Common myeloid progenitor, CD34-positive (primary cell): ENCODE measurements at regions not wholly inside any gene's neighbourhood (a gene's known extent, or its start where the extent isn't known, plus 50 kb on each side); places are given as distances from the start of the nearest gene placed in this dataset.

Source experiments
- CTCF ChIA-PET: fragments of 350-600 bp; sonication (Branson Sonifier 250); formaldehyde crosslinking; loops from one replicate; lab custom pipeline; 2021; ENCODE audit warnings: antibody characterized with exemption; lab: Charles Lee
- POLR2A ChIA-PET: fragments of 350-600 bp; sonication (Branson Sonifier 250); formaldehyde crosslinking; loops from one replicate; lab custom pipeline; 2021; ENCODE audit warnings: antibody characterized with exemption; lab: Charles Lee
- DNase-seq, 3 donors: peaks; one replicate each; pipeline versions ENCODE4 v3.0.0 to v3.0.0-alpha.2; 2013
- H3K27ac ChIP-seq, 2 experiments: 1 replicate in 1 of 2; 2 replicates in 1 of 2; pipeline ENCODE4 v1.7.0; 2013; ENCODE audit warnings: inconsistent platforms in 2 of 2, low read length in 2 of 2, mild to moderate bottlenecking in 2 of 2, low read depth in 1 of 2, moderate library complexity in 1 of 2; ENCODE audit not compliant: severe bottlenecking in 2 of 2, insufficient read depth in 1 of 2, poor library complexity in 1 of 2
- H3K27me3 ChIP-seq, 5 experiments: replicated peaks in 2 of 5; 1 replicate in 3 of 5; 2 replicates in 2 of 5; pipeline versions ENCODE4 v1.6.1 to v1.7.0; 2013; ENCODE audit warnings: low read length in 4 of 5, mild to moderate bottlenecking in 2 of 5, moderate library complexity in 2 of 5, inconsistent platforms in 1 of 5; ENCODE audit not compliant: insufficient read depth in 5 of 5, control insufficient read depth in 4 of 5
- H3K36me3 ChIP-seq, 4 experiments: 1 replicate in 2 of 4; 2 replicates in 2 of 4; pipeline versions ENCODE4 v1.6.1 to v1.7.0; 2013; ENCODE audit warnings: low read length in 3 of 4, control low read depth in 1 of 4, mild to moderate bottlenecking in 1 of 4; ENCODE audit not compliant: control insufficient read depth in 4 of 4, insufficient read depth in 4 of 4
- H3K4me1 ChIP-seq, 4 experiments: 1 replicate in 3 of 4; 2 replicates in 1 of 4; pipeline versions ENCODE4 v1.6.1 to v1.7.1; 2013; ENCODE audit warnings: low read length in 3 of 4, mild to moderate bottlenecking in 3 of 4, control low read depth in 1 of 4, inconsistent platforms in 1 of 4, moderate library complexity in 1 of 4; ENCODE audit not compliant: control insufficient read depth in 4 of 4, insufficient read depth in 4 of 4; ENCODE audit errors: control extremely low read depth in 1 of 4
- H3K4me3 ChIP-seq, 7 experiments: 1 replicate in 4 of 7; 2 replicates in 3 of 7; pipeline versions ENCODE4 v1.5.1 to v1.7.0; 2013; ENCODE audit warnings: mild to moderate bottlenecking in 7 of 7, low read length in 6 of 7, moderate library complexity in 6 of 7, inconsistent platforms in 2 of 7, low read depth in 2 of 7, control low read depth in 1 of 7; ENCODE audit not compliant: insufficient read depth in 4 of 7, control insufficient read depth in 1 of 7; ENCODE audit errors: extremely low read depth in 1 of 7
- H3K9me3 ChIP-seq, 5 experiments: 1 replicate in 4 of 5; 2 replicates in 1 of 5; pipeline versions ENCODE4 v1.6.1 to v1.7.1; 2013; ENCODE audit warnings: low read length in 4 of 5, mild to moderate bottlenecking in 2 of 5, inconsistent platforms in 1 of 5, low read depth in 1 of 5, moderate library complexity in 1 of 5; ENCODE audit not compliant: control insufficient read depth in 4 of 5, insufficient read depth in 2 of 5; ENCODE audit errors: control extremely low read depth in 1 of 5
- WGBS: methylation state at CpG from one replicate; pipeline ENCODE4 v1.1.5; 2013; ENCODE audit not compliant: insufficient coverage; 5-methylcytosine and 5-hydroxymethylcytosine counted together

DNA sequence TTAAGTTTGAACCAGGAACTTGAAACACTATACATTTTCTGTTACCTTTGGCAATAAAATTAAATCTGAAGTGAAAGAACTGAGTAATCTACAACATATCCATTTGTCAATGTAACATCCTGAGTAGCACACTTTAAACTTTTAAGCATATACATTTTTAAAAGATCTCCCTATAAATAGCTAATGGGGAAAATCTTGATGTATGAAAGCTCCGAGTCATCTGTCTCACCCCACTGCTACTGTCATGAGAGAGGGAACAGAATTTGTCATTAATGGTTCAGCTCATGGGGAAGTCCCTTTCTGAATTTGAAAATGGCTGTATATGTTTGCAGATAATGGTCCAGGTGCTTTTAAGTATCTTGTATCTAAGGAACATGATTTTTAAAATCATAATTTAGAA is 55.2 kb upstream of the NOX3 start:
- no peak overlapping the region for H3K4me3 ChIP-seq
- 80% methylated on average over 1 of the region's 1 CpG for WGBS

GRCh38 chr6:155509743-155510475 is 54.3 kb upstream of the NOX3 start:
- H3K9me3 ChIP-seq, result no peaks in the 10 kb centered on the region
- no peaks in the 10 kb centered on the region for H3K27me3 ChIP-seq
- WGBS, result 100% methylated on average over 1 of the region's 2 CpGs
- no peaks in the 10 kb centered on the region for H3K4me1 ChIP-seq
- no peak overlapping the region for H3K27ac ChIP-seq
- H3K4me3 ChIP-seq, result no peak overlapping the region
- DNase-seq, result no peak
- POLR2A ChIA-PET, result no interaction called here
- no peaks in the 10 kb centered on the region for H3K36me3 ChIP-seq
- CTCF ChIA-PET, result interaction anchor here (0.6 to 1.3 kb wide), 2 partner anchors 12 to 1235 kb away, joined by 3 to 4 read pairs; no protein-coding TSS in a partner anchor

More for the DNA sequence above, 55.2 kb upstream of the NOX3 start:
- Histone ChIP-seq H3K36me3 (no peaks in the 10 kb centered on the region), H3K9me3 (no peaks in the 10 kb centered on the region), H3K27ac (no peak overlapping the region), H3K27me3 (no peaks in the 10 kb centered on the region), H3K4me1 (no peaks in the 10 kb centered on the region)
- ChIA-PET CTCF (interaction anchor here (1.1 kb wide), 1 partner anchor 191 kb away, joined by 3 read pairs; no protein-coding TSS in a partner anchor), POLR2A (interaction anchor here (0.6 kb wide), 1 partner anchor 113 kb away, joined by 3 read pairs; no protein-coding TSS in a partner anchor)
- DNase-seq, result no peak

GRCh38 chr6:155505608-155505989 is 50.0 kb upstream of the NOX3 start:
- Histone ChIP-seq H3K9me3 (peaks cover 0 to 4% (median 0%) of the 10 kb centered on the region in 5 experiments), H3K27me3 (no peaks in the 10 kb centered on the region), H3K27ac (no peak overlapping the region), H3K4me1 (no peaks in the 10 kb centered on the region), H3K36me3 (no peaks in the 10 kb centered on the region), H3K4me3 (no peak overlapping the region)
- DNase-seq, result no peak
- WGBS, result 75% methylated on average over 1 of the region's 2 CpGs
- ChIA-PET CTCF (no interaction called here), POLR2A (interaction anchor here (0.5 kb wide), 1 partner anchor 7 kb away, joined by 3 read pairs; no protein-coding TSS in a partner anchor)
